Smooth muscle cell of the brain vasculature (primary cell): ENCODE measurements at regions not wholly inside any gene's neighbourhood (a gene's known extent, or its start where the extent isn't known, plus 50 kb on each side); places are given as distances from the start of the nearest gene placed in this dataset.
"Not testable (repeated sequence)": the region's sequence is repeated elsewhere in the genome, so short reads cannot be mapped to it uniquely, and the experiment has no call there.

ENCODE experiments used
- DNase-seq: peaks from one replicate; pipeline ENCODE4 v3.0.0-alpha.2; 2012; ENCODE audit warnings: low read depth, low spot score

GRCh38 chr4:189002475-189002874, 863.2 kb downstream of the TRIML1 start:
- DNase-seq: no peak

GRCh38 chr4:189010452-189011217, 871.4 kb downstream of the TRIML1 start:
- DNase-seq: not testable (repeated sequence)

DNA sequence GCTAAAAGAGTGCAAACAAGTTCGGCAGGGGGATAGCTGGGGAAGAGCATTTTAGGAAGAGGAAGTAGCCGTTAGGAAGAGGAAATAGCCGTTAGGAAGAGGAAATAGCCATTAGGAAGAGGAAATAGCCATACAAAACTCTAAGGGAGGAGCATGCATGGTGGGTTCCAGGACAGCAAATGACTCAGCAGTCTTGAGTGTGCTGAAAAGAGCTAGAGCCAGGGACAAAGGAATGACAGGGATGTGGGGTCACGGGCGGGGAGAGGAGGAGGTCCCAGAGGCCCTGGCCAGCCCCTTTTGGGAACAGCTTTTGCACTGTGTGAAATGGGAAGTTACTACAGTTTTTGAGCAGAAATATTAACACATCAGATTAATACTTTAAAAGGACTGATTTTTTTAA, 882.6 kb downstream of the TRIML1 start:
- DNase-seq: no peak

GRCh38 chr4:189022440-189023035, 883.3 kb downstream of the TRIML1 start:
- no peak for DNase-seq

DNA sequence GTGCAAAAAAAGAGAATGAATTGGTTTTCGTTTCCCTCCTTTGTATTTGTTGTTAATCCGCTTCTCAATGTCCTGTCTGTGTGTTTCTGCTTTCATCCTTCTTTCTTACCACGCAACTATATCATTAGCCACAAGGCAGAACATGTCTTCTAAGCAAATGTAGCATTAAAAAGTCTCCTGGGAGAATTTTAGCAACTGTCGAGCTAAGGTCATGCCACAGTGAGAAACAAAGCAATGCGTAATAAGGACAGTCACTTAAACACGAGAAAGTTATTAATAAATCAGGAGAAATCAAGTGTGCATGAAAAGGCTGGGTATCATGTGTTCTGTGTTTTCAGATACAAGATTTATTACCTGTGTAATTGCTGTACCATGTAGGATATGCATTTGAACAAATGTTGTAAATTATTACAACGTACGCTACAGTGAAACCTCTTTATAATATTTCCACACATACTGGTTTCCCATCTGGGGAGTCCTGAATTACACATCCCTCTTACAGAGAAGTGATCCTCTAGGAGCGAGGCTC, 890.8 kb downstream of the TRIML1 start:
- no peak for DNase-seq

GRCh38 chr4:189032606-189033338, 893.5 kb downstream of the TRIML1 start:
- DNase-seq: no peak

DNA sequence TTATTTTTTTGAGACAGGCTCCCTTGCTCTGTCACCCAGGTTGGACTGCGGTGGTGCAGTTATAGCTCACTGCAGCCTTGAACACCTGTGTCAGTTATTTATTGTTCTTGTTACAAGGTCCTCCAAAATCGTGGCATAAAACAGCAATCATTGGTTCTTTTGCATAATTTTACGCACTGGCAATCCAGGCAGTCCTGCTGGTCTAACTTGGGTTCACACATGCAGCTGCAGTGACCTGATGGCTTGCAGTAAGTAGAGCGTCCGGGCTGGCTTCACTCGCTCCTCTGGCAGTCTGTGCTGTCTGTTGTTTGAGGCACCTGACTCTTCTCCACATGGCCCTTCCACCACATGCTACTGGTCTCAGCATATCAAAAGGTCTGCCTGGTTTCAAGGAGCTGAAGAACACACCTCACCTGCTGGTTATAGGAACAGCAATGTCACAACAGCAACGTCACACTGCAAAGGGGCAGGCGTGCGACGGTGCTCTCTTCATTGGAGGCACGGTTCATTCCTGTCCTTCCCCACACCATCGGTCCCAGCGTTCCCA, 894.6 kb downstream of the TRIML1 start:
- no peak for DNase-seq

GRCh38 chr4:189035091-189035490, 895.9 kb downstream of the TRIML1 start:
- no peak for DNase-seq

GRCh38 chr4:189035654-189036053, 896.4 kb downstream of the TRIML1 start:
- DNase-seq: no peak

DNA sequence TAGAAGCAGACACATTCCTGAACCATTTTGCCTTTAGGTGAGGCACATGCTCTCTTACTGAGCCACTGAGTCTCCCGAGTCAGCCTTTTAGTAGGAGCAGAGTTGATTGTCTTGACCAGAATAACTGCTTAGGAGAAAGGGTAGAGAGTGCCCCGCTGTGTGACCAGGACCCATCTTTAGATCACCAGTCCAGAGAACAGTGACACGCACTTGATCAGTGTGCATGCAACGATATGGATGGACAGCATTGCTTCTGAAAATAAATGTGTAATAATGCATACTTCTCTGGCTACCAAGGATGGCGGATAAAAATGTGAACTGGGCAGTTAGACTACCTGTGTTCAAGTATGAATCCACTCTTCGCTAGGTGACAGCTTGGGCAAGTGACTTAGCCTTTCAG, 897.7 kb downstream of the TRIML1 start:
- DNase-seq: no peak

DNA sequence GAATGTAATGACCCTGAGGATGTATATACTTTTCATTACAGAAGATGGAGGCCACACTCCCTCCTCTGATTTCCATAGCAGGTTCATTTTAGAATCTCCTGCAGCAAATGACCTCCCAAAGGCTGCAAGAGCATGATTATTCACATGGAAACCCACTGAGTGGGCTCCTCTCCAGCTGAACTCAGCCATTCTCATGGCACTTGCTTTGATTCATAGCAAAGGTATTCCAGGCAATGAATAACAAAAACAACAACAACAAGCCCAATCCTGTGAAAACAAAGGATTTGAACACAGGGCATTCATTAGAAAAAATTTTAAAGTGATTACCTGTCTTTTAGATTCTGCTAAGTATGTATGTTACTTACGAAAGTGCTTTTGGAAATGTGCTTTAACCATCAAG, 894.0 kb upstream of the FRG1 start:
- DNase-seq: peak; percentile 9

DNA sequence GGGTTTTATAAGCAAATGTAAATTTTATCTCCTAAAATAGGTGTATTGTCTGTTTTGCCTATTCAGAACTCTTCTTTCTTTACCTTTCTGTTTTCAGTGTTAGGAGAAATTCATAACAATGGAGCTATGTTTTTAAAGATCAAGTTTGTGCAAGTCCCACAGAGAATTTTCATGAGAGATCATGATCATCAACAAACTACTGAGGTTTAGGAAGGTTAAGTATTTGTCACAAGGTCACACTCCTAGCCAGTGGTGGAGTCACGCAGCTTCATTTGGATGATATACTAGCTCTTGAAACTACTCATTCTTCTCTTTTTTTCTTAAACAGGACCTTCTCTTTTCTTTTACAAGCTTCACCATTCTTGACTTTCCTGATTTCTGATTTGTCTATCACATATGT, 892.6 kb upstream of the FRG1 start:
- DNase-seq: no peak

DNA sequence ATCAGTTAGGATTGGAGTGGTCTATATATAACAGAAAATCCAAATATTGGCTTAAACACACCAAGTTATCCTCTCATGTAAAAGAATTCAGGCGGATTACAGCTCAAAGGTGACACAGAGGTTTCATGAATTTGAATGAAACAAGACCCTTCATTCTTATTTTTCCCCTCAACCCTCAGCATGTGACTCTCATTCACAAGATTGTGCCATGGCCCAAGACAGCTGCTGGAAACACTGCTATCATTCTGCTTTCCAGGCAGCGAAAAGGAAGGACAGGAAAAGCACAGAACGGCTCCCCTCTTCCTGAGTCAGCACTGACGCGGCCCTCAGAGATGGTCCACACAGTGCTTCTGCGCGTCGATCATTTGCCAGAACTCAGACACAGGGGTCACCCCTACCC, 891.0 kb upstream of the FRG1 start:
- DNase-seq: no peak

DNA sequence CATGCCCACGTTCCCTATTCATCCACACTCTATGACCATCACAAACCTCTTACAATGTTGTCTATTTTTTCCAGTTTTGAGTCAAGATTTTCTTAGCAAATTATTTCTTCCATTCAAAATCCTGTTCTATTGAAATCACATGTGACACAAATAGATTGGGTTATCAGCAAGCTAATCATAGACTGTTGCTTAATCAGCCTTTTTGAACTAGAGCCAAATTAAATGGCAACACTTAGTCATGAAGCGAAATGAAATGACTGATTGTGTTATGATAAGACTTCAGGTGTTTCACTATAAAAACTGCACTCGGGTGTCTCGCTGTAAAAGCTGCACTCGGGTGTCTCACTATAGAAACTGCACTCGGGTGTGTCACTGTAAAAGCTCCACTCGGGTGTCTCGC, 890.0 kb upstream of the FRG1 start:
- no peak for DNase-seq

DNA sequence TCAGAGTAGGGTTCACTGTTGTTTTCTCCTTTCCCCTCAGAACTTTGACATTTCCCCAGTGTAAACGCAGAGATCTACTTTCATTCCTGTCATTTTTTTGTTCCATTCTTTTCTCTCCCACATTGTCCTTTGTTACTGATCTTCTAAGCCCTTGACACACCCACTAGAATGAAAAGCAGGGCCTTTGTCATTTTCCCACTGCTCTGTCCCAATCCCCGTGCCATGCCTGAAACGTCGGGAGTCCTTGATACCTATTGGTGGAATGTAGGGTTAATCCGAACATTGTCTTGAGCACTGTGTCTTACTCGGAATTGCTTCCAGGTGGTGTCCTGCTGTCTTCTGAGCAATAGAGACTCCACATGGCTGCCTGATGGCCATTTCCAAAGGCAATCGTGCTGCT, 887.1 kb upstream of the FRG1 start:
- no peak for DNase-seq

GRCh38 chr4:189060104-189060503, 880.6 kb upstream of the FRG1 start:
- no peak for DNase-seq

GRCh38 chr4:189062047-189062820, 878.4 kb upstream of the FRG1 start:
- DNase-seq: no peak

DNA sequence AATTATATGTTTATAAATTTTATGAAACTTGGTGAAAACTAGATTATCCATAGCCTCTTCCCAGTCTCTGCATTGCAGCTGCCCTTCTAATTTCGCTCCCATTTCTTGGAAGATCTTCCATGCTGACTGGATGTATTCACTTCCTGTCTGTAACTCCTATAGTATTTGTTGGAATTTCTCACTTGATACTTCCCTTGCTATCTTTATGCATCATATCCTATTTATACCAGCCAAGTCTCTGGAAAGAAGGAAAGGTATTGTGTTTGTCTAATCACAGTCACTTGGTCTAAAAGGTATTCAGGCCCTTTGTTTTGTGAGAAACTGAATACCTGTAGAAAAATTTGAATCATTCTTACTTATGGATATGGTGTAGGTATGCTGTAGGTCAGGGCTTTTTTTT, 870.9 kb upstream of the FRG1 start:
- no peak for DNase-seq

DNA sequence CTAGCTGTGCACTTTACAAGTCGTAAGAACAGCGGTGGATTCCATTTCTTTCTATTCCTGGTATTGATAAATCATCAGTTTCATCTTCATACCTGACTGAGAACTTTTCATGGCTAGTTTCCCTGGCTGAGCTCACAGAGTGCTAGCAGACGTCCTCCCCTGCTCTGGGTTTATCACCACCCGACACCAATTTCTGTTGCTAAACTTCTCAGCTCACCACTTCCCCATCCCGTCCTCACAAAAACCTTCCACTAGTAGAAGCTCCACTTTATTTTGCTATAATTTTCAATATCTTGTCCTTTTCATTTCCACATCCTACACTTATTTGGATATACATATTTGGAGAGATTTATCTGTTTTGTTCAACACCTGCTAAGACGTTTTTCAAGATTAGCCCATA, 869.4 kb upstream of the FRG1 start:
- no peak for DNase-seq

DNA sequence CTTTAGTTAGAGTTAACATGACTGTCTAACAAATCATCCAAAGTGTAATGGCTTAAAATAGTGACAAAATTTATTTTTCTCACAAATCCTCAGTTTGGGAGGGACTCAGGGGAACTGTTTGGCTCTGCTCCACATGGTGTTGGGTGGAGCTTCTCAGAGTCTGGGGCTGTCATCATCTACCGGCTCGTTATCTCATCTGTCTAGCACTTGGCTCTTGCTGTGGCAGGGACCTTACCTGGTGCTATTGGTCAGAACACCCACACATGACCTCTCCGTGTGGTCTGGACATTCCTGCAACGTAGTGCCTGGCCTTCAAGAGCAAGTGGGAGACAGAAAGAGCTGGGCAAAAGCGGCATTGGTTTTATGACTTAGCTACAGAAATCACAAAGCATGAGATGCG, 866.9 kb upstream of the FRG1 start:
- no peak for DNase-seq

DNA sequence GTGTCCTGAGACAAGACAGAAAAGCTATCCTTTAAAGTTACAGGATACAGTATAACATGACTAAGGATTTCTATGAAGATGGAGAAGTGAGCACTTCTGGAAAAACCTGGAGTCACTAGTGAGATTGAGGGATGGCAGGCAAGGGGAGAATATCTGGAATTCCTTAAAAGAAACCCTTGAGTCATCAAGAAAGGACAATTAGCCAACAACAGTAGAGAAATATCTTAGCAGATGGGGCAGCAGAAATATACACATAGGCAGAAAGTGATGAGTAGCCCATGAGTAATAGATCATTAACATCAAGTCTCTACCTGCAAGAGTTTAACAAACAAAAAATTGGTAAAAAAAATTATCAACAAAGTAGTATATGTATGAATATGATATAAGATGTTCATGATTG, 858.8 kb upstream of the FRG1 start:
- DNase-seq: no peak

DNA sequence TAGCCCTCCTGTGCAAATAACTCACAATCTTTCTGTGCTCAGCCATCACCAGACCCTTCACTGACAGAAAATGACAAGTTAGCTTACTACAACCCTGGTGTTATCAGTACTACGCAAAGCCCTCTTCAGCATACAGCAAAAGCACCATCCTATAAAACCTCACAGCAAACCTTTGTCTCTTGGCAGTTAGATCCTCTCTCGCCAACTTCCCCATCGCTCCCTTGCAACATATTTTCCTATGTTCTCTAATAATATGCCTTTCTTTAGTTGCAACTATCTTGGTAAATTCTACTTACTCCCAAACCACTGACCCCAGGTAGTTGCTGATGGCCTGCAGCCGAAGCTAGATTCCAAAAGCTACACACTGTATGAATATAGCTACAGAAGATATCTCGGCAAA, 856.9 kb upstream of the FRG1 start:
- no peak for DNase-seq
